ENCODE measurements at regions not wholly inside any gene's neighbourhood (a gene's known extent, or its start where the extent isn't known, plus 50 kb on each side); places are given as distances from the start of the nearest gene placed in this dataset.

DNA sequence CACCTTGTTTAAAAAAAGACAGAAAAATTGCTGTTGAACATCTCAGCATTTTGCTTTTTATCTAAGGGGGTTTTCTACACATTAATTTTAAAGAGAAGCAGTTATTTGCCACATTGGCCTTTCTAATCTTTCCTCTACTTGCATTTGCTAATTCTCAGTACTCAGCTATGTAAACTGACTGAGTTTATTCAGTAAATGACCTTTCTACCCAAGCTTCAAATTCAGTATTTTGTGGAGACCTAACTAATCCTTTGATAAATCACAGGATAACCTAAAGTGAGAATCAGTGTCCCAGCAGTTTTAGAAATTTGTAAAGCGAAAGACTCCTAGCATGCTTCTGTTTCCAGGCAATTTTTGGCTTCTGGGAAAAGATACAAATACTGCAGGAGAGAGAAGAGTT lies 288.4 kb downstream of the ASXL3 start:
- H3K4me2 ChIP-seq (ENCODE audit: insufficient read depth, low read length): no peak overlapping the region
- no peaks in the 10 kb centered on the region for H3K4me1 ChIP-seq (ENCODE audit: control insufficient read depth, extremely low read depth, insufficient read depth, low read length)
- no peak overlapping the region for H3K9ac ChIP-seq (replicated peaks; ENCODE audit: extremely low read depth, insufficient read depth, low read length)
- intact Hi-C loops (cut with micrococcal nuclease) (no loop called here), dilution Hi-C loops (cut with MboI; ENCODE audit: extremely low pct_ligation_motif_present, low sequenced_read_pairs) (no loop called here)
- no peak for DNase-seq (ENCODE audit: low read depth, low spot score)
- no TSS peak for BruUV-seq (replicated peaks)
- TF ChIP-seq, protein P1, sequence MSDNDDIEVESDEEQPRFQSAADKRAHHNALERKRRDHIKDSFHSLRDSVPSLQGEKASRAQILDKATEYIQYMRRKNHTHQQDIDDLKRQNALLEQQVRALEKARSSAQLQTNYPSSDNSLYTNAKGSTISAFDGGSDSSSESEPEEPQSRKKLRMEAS (IDR thresholded peaks at IDR 0.05; ENCODE audit: insufficient read depth, insufficient read length): no peak
- TF ChIP-seq POLR2AphosphoS5 (IDR thresholded peaks at IDR 0.05; ENCODE audit: insufficient read depth, low read depth, low read length) (no peak), MYC (IDR thresholded peaks at IDR 0.05; ENCODE audit: low read depth, low read length) (no peak), GATA2 (IDR thresholded peaks at IDR 0.05; ENCODE audit: insufficient read depth, insufficient read length, low read depth, low read length) (no peak), FOS (IDR thresholded peaks at IDR 0.05; ENCODE audit: borderline replicate concordance, insufficient read depth, low read length) (no peak), POLR2A (IDR thresholded peaks at IDR 0.05; ENCODE audit: low read depth, low read length) (no peak), EZH2 (IDR thresholded peaks at IDR 0.05; ENCODE audit: borderline replicate concordance, low read depth, low read length, severe bottlenecking) (no peak), JUN (IDR thresholded peaks at IDR 0.05; ENCODE audit: borderline replicate concordance, insufficient read depth, insufficient read length, low read depth) (no peak)
- TF ChIP-seq, protein P2, sequence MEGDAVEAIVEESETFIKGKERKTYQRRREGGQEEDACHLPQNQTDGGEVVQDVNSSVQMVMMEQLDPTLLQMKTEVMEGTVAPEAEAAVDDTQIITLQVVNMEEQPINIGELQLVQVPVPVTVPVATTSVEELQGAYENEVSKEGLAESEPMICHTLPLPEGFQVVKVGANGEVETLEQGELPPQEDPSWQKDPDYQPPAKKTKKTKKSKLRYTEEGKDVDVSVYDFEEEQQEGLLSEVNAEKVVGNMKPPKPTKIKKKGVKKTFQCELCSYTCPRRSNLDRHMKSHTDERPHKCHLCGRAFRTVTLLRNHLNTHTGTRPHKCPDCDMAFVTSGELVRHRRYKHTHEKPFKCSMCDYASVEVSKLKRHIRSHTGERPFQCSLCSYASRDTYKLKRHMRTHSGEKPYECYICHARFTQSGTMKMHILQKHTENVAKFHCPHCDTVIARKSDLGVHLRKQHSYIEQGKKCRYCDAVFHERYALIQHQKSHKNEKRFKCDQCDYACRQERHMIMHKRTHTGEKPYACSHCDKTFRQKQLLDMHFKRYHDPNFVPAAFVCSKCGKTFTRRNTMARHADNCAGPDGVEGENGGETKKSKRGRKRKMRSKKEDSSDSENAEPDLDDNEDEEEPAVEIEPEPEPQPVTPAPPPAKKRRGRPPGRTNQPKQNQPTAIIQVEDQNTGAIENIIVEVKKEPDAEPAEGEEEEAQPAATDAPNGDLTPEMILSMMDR (IDR thresholded peaks at IDR 0.05; ENCODE audit: extremely low read depth in 1 of 2, insufficient read depth in 1 of 2, low read depth in 1 of 2, low read length in 2 of 2): no peak
- no peak for FAIRE-seq
- CTCF ChIA-PET: no interaction called here
- POLR2A ChIA-PET: no interaction called here
- no peaks in the 10 kb centered on the region for H4K20me1 ChIP-seq (replicated peaks; ENCODE audit: control insufficient read depth, extremely low read depth, insufficient read depth, low read length)
- no peaks in the 10 kb centered on the region for H3K9me3 ChIP-seq (replicated peaks; ENCODE audit: control insufficient read depth, insufficient read depth, low read length)
- H3K79me2 ChIP-seq (ENCODE audit: control insufficient read depth, insufficient read depth, low read length): no peaks in the 10 kb centered on the region
- no peaks in the 10 kb centered on the region for H3K9me1 ChIP-seq (replicated peaks; ENCODE audit: control insufficient read depth, extremely low read depth, insufficient read depth, low read length)
- H3K36me3 ChIP-seq (ENCODE audit: control insufficient read depth in 2 of 2, extremely low read depth in 1 of 2, insufficient read depth in 2 of 2, low read length in 2 of 2): no peaks in the 10 kb centered on the region
- no peak overlapping the region for H3K27ac ChIP-seq (ENCODE audit: insufficient read depth, low read depth, low read length)
- no peak overlapping the region for H2AFZ ChIP-seq (ENCODE audit: low read depth, low read length)
- H3K27me3 ChIP-seq (ENCODE audit: control insufficient read depth in 2 of 2, insufficient read depth in 2 of 2, low read length in 2 of 2): no peaks in the 10 kb centered on the region
- H3K4me3 ChIP-seq (replicated peaks in 1 of 3; ENCODE audit: insufficient read depth in 1 of 3, low read depth in 1 of 3, low read length in 3 of 3): no peak overlapping the region

All from endothelial cell of umbilical vein (primary cell).